C4-2B (cell line): ENCODE measurements at regions not wholly inside any gene's neighbourhood (a gene's known extent, or its start where the extent isn't known, plus 50 kb on each side); places are given as distances from the start of the nearest gene placed in this dataset.

Experiments
- ZFX ChIP-seq: fragments of 450-650 bp; IDR thresholded peaks from 2 replicates; pipeline ENCODE4 v1.6.1; 2017
- TF ChIP-seq, protein P1 (sequence below): fragments of 450-650 bp; conservative IDR thresholded peaks from 2 replicates; pipeline ENCODE4 v1.5.1; 2017; ENCODE audit warnings: mild to moderate bottlenecking

DNA sequence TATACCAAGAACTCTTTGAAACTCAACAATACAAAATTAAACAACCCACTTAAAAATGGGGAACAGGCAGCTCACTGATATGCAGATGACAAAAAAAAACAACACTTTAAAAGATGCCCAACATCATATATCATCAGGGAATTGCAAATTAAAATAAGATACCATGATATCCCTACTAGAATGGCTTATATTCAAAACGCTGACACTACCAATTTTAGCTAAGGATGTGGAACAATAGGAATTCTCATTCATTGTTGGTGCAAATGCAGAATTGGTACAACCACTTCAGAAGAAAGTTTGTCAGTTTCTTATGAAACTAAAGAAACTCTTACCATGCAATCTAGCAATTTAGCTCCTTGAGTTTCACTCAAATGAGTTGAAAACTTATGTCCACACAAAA lies 259.0 kb upstream of the HS3ST1 start:
- TF ChIP-seq, protein P1, sequence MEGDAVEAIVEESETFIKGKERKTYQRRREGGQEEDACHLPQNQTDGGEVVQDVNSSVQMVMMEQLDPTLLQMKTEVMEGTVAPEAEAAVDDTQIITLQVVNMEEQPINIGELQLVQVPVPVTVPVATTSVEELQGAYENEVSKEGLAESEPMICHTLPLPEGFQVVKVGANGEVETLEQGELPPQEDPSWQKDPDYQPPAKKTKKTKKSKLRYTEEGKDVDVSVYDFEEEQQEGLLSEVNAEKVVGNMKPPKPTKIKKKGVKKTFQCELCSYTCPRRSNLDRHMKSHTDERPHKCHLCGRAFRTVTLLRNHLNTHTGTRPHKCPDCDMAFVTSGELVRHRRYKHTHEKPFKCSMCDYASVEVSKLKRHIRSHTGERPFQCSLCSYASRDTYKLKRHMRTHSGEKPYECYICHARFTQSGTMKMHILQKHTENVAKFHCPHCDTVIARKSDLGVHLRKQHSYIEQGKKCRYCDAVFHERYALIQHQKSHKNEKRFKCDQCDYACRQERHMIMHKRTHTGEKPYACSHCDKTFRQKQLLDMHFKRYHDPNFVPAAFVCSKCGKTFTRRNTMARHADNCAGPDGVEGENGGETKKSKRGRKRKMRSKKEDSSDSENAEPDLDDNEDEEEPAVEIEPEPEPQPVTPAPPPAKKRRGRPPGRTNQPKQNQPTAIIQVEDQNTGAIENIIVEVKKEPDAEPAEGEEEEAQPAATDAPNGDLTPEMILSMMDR = no peak
- no peak for TF ChIP-seq ZFX
